ENCODE measurements at regions not wholly inside any gene's neighbourhood (a gene's known extent, or its start where the extent isn't known, plus 50 kb on each side); places are given as distances from the start of the nearest gene placed in this dataset.

DNA sequence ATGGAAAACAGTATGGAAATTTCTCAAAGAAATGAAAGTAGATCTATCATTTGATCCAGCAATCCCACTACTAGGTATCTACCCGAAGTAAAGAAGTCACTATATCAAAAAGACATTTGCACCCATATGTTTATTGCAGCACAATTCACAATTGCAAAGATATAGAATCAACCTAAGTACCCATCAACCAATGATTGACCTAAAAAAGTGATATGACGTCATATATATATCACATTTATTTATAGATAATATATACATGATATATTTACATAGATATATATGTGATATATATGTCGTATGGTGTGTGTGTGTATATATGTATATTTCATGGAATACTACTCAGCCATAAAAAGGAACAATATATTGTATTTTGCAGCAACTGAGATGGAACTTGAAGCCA, 188.3 kb upstream of the ARHGAP42 start:
- H3K27ac ChIP-seq, result no peak overlapping the region
- no peaks in the 10 kb centered on the region for H3K36me3 ChIP-seq
- no peaks in the 10 kb centered on the region for H3K27me3 ChIP-seq
- no peaks in the 10 kb centered on the region for H3K4me1 ChIP-seq
- no peak for TF ChIP-seq POLR2A (IDR thresholded peaks at IDR 0.05)
- TF ChIP-seq, protein P1, sequence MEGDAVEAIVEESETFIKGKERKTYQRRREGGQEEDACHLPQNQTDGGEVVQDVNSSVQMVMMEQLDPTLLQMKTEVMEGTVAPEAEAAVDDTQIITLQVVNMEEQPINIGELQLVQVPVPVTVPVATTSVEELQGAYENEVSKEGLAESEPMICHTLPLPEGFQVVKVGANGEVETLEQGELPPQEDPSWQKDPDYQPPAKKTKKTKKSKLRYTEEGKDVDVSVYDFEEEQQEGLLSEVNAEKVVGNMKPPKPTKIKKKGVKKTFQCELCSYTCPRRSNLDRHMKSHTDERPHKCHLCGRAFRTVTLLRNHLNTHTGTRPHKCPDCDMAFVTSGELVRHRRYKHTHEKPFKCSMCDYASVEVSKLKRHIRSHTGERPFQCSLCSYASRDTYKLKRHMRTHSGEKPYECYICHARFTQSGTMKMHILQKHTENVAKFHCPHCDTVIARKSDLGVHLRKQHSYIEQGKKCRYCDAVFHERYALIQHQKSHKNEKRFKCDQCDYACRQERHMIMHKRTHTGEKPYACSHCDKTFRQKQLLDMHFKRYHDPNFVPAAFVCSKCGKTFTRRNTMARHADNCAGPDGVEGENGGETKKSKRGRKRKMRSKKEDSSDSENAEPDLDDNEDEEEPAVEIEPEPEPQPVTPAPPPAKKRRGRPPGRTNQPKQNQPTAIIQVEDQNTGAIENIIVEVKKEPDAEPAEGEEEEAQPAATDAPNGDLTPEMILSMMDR (IDR thresholded peaks at IDR 0.05), result no peak
- H3K9me3 ChIP-seq, result peaks cover 0 to 4% of the 10 kb centered on the region in 2 donors
- no peak for DNase-seq
- H3K4me3 ChIP-seq, result no peak overlapping the region
- intact Hi-C loops (cut with DNase I; ENCODE audit: low total_unique reads), result no loop called here

DNA sequence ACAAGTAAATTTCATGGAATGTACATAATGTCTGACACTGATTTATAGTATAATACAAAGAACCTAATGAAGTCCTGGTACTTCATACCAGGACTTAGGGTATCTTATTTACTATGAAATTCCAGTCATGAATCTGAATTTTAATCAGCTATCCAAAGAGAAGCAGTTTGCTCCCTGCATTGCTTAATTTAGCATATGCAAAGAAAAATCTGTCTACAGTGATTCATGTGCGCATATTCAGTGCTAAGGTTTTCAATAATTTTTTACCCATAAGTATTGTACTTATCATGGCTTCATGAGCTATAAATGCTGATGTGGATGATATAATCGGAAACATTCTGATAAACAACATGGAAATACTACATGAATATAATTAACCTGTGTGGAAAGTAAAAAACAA, 185.6 kb upstream of the ARHGAP42 start:
- no peak for DNase-seq
- intact Hi-C loops (cut with DNase I; ENCODE audit: low total_unique reads), result no loop called here
- no peaks in the 10 kb centered on the region for H3K36me3 ChIP-seq
- H3K9me3 ChIP-seq, result peaks cover 0 to 4% of the 10 kb centered on the region in 2 donors
- H3K27me3 ChIP-seq, result no peaks in the 10 kb centered on the region
- TF ChIP-seq POLR2A (IDR thresholded peaks at IDR 0.05), result no peak
- TF ChIP-seq, protein P1 (IDR thresholded peaks at IDR 0.05), result no peak
- H3K27ac ChIP-seq, result no peak overlapping the region
- no peaks in the 10 kb centered on the region for H3K4me1 ChIP-seq
- no peak overlapping the region for H3K4me3 ChIP-seq

DNA sequence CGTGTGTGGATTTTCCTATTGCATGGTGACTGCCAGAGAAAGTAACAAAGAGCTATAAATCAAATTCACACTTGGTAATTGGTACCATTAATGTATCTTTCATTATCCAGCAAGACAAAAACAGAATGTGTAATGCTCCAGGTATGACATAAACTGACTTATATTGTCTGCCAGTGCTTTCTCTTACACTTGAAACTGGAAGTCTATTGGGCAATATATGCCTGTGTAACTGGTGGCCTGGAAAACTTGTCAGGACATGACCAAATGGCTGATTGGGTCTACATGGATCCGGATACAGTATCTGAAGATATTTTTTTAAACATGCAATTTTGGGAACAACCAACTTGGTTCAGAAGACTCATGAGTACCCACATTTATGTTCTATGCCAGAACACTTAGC, 174.6 kb upstream of the ARHGAP42 start:
- intact Hi-C loops (cut with DNase I; ENCODE audit: low total_unique reads), result no loop called here
- no peaks in the 10 kb centered on the region for H3K9me3 ChIP-seq
- no peaks in the 10 kb centered on the region for H3K27me3 ChIP-seq
- H3K27ac ChIP-seq, result no peak overlapping the region
- no peaks in the 10 kb centered on the region for H3K4me1 ChIP-seq
- DNase-seq, result no peak
- H3K36me3 ChIP-seq, result no peaks in the 10 kb centered on the region
- TF ChIP-seq, protein P1 (IDR thresholded peaks at IDR 0.05), result no peak
- TF ChIP-seq POLR2A (IDR thresholded peaks at IDR 0.05), result no peak
- H3K4me3 ChIP-seq, result no peak overlapping the region

DNA sequence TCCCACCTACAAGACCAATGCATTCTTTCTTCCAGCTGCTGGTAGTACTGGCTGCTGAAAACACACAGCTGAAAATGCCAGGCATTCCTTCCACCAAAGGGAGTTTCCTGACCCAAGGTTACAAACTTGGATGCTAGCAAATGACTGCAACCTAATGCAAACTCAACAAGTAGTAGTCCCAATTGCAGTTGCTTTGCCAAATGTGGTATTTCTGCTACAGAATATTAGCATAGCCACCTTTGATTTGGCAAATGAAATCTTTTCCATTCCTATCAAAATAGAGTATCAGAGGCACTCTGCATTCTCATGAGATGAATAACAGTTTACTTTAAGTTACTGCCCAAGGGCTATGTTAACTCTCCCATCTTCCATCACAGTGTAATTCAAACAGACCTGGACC, 172.0 kb upstream of the ARHGAP42 start:
- no peaks in the 10 kb centered on the region for H3K9me3 ChIP-seq
- H3K36me3 ChIP-seq, result no peaks in the 10 kb centered on the region
- no peak overlapping the region for H3K27ac ChIP-seq
- H3K4me1 ChIP-seq, result no peaks in the 10 kb centered on the region
- H3K4me3 ChIP-seq, result no peak overlapping the region
- no peak for DNase-seq
- TF ChIP-seq, protein P1 (IDR thresholded peaks at IDR 0.05), result no peak
- TF ChIP-seq POLR2A (IDR thresholded peaks at IDR 0.05), result no peak
- H3K27me3 ChIP-seq, result no peaks in the 10 kb centered on the region
- intact Hi-C loops (cut with DNase I; ENCODE audit: low total_unique reads), result no loop called here

DNA sequence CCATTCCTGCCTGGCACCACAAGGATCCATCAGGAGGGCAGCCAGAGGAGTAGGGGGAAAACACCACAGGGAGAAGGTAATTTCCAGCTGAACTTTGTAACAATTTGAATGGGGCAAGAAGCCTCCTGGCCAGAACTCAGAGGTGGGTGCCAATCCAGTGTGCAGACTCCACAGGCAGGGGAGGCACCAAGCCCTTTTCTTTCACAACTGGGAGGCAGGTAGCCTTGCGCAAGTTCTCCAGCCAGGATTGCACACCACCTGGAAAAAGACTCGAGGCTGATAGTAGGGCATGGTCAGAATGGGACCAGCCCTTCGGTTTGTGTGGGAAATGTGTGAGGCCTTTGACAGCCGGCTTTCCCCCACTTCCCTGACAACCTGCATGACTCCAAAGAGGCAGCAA, 161.9 kb upstream of the ARHGAP42 start:
- no peaks in the 10 kb centered on the region for H3K27me3 ChIP-seq
- no peaks in the 10 kb centered on the region for H3K36me3 ChIP-seq
- no peak for DNase-seq
- TF ChIP-seq, protein P1 (IDR thresholded peaks at IDR 0.05), result no peak
- no peak for TF ChIP-seq POLR2A (IDR thresholded peaks at IDR 0.05)
- H3K4me3 ChIP-seq, result no peak overlapping the region
- peaks cover 0 to 9% of the 10 kb centered on the region in 2 donors for H3K9me3 ChIP-seq
- H3K27ac ChIP-seq, result no peak overlapping the region
- no peaks in the 10 kb centered on the region for H3K4me1 ChIP-seq
- intact Hi-C loops (cut with DNase I; ENCODE audit: low total_unique reads), result no loop called here
